GM12892 (cell line): ENCODE measurements at regions not wholly inside any gene's neighbourhood (a gene's known extent, or its start where the extent isn't known, plus 50 kb on each side); places are given as distances from the start of the nearest gene placed in this dataset.

Experiments used
- POLR2AphosphoS5 ChIP-seq: IDR thresholded peaks from 2 replicates; pipeline ENCODE4 v1.6.1; 2011; ENCODE audit warnings: low read depth, low read length, control low read depth
- TAF1 ChIP-seq: IDR thresholded peaks from 2 replicates; pipeline ENCODE4 v1.6.1; 2011; ENCODE audit warnings: low read depth, mild to moderate bottlenecking, control low read depth, low read length, borderline replicate concordance

GRCh38 chr6:15090145-15090579, 155.7 kb upstream of the JARID2 start:
- no peak for TF ChIP-seq TAF1
- no peak for TF ChIP-seq POLR2AphosphoS5
